Gastrocnemius medialis (tissue), 4 donors: ENCODE measurements at regions not wholly inside any gene's neighbourhood (a gene's known extent, or its start where the extent isn't known, plus 50 kb on each side); places are given as distances from the start of the nearest gene placed in this dataset.
"Not testable (repeated sequence)": the region's sequence is repeated elsewhere in the genome, so short reads cannot be mapped to it uniquely, and the experiment has no call there.

Experiments
- ATAC-seq, 2 donors: fragments of 150-250 bp; one replicate each; pipeline ENCODE4 v1.9.1; 2016
- DNase-seq, 2 donors: peaks; one replicate each; pipeline ENCODE4 v3.0.0-alpha.2; 2019
- H3K27ac ChIP-seq, 4 donors: fragments of 200-600 bp; sonication (generic); 1 replicate in 1 of 4; 2 replicates in 3 of 4; pipeline ENCODE4 v1.5.1; 2016 to 2018; ENCODE audit warnings: mild to moderate bottlenecking in 2 of 4, moderate library complexity in 1 of 4
- H3K27me3 ChIP-seq, 3 donors: fragments of 200-600 bp; sonication (generic) in 2 of 3; 1 replicate in 1 of 3; 2 replicates in 2 of 3; pipeline versions ENCODE4 v1.5.1 to v1.6.0; 2016 to 2019; ENCODE audit warnings: mild to moderate bottlenecking in 1 of 3, moderate library complexity in 1 of 3
- H3K36me3 ChIP-seq, 2 donors: fragments of 200-600 bp; sonication (generic) in 1 of 2; one replicate each; pipeline ENCODE4 v1.5.1; 2017 to 2018
- H3K4me1 ChIP-seq, 2 donors: fragments of 200-600 bp; sonication (generic) in 1 of 2; one replicate each; pipeline ENCODE4 v1.5.1; 2016 to 2017; ENCODE audit warnings: mild to moderate bottlenecking in 2 of 2
- H3K4me3 ChIP-seq, 4 donors: fragments of 200-600 bp; sonication (generic) in 3 of 4; 1 replicate in 1 of 4; 2 replicates in 3 of 4; pipeline ENCODE4 v1.5.1; 2016 to 2019; ENCODE audit warnings: mild to moderate bottlenecking in 2 of 4
- H3K9me3 ChIP-seq, 3 donors: fragments of 200-600 bp; sonication (generic) in 2 of 3; 1 replicate in 1 of 3; 2 replicates in 2 of 3; pipeline ENCODE4 v1.5.1; 2016 to 2019
- in situ Hi-C, 4 donors: fragments of 200-750 bp; cut with MboI; loops; one replicate each; pipeline versions ENCODE4 v1.15.0 to v1.8.0; 2017; ENCODE audit warnings: low sequenced_read_pairs in 4 of 4
- intact Hi-C: fragments of 100-400 bp; cut with DNase I; formaldehyde crosslinking; loops from one replicate; pipeline ENCODE4 v1.15.1; 2023; ENCODE audit warnings: low total_unique reads

DNA sequence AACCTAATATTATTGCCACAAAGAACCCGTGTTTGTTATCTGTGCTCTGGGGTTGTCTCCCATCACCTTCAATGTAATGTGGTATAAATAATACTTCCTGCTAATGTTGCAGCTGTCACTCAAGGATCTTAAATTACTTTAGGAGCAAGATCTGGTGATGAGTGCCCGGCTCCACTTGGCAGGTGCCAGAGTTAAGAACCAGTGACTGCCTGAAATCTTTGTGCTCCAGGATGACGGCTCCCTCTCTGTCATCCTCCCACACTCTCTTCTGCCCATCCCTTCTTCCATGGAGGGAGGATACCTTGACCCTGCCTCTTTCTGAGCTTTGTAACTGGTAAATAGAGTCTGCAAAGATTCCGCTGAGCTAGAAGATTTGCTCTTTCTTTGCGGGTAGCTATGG, 100.4 kb upstream of the SEC22B start:
- ATAC-seq, result peak; percentile 51 to 56
- intact Hi-C loops, DNase-seq, H3K4me3 ChIP-seq, H3K4me1 ChIP-seq, in situ Hi-C loops, H3K27me3 ChIP-seq, H3K27ac ChIP-seq, H3K36me3 ChIP-seq, H3K9me3 ChIP-seq: not testable (repeated sequence)

DNA sequence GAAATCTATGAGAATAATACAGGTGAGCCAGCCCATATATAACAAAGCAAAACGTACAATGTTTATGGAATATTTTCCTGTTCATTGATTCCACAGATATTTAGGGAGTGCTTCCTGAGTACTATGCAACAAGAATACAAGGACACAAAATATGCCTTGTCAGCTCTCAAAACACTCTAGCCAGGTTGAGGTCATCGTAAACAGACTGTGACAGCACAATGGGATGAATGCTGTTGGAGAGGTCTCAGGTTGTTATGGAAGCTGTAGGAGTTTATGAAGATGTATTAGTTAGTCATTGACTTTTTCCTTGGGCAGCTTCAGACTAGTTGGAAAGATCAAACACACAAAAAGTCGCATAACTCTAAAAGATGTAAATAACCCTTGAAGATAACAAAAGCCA, 98.1 kb upstream of the SEC22B start:
- H3K27me3 ChIP-seq, H3K27ac ChIP-seq, in situ Hi-C loops, intact Hi-C loops, H3K36me3 ChIP-seq, H3K4me1 ChIP-seq, ATAC-seq, DNase-seq, H3K4me3 ChIP-seq, H3K9me3 ChIP-seq: not testable (repeated sequence)

DNA sequence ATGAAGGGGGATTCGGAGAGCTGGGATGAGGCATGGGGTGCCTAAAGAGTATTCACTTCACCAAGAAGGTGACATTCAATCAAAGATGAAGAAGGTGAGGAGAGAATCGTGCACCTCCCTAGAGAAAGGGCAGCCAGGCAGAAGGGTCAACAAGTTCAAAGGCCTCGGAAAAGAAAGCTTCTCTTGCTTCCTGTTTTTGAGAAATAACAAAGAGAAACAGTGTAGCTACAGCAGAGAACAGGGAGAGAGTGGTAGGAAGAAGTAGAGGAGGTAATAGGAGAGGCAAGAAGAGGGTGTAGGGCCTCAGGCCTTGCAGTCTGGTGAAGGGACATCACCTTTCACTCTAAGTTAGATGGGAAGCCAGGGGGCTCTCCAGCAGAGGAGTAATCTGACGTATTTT, 97.0 kb upstream of the SEC22B start:
- ATAC-seq, H3K36me3 ChIP-seq, H3K4me3 ChIP-seq, intact Hi-C loops, DNase-seq, H3K27me3 ChIP-seq, in situ Hi-C loops, H3K4me1 ChIP-seq, H3K9me3 ChIP-seq: not testable (repeated sequence)
- H3K27ac ChIP-seq, result peak overlapping the region in 2 of 4 donors; percentile 60 to 65

DNA sequence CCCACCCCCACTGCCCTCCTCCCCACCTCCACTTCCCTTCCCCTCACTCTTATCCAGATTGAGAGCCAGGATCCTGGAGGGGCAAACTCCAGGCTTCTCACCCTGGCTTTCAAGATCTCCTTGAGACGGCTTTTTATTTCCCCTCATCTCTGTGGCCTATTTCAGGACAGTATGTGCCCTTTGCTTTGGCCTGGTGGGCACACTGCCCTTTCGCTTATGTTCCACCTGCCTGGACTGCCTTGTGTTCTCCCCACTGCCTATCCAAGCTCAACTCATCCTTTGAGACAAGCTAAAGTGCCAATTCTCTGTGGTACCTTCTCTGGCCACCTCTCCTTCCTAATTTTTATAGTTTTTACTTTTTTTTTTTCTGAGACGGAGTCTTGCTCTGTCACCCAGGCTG, 95.9 kb upstream of the SEC22B start:
- ATAC-seq, result peak; percentile 43 to 55
- H3K9me3 ChIP-seq, H3K4me1 ChIP-seq, intact Hi-C loops, H3K4me3 ChIP-seq, H3K36me3 ChIP-seq, in situ Hi-C loops, H3K27ac ChIP-seq, H3K27me3 ChIP-seq, DNase-seq: not testable (repeated sequence)

DNA sequence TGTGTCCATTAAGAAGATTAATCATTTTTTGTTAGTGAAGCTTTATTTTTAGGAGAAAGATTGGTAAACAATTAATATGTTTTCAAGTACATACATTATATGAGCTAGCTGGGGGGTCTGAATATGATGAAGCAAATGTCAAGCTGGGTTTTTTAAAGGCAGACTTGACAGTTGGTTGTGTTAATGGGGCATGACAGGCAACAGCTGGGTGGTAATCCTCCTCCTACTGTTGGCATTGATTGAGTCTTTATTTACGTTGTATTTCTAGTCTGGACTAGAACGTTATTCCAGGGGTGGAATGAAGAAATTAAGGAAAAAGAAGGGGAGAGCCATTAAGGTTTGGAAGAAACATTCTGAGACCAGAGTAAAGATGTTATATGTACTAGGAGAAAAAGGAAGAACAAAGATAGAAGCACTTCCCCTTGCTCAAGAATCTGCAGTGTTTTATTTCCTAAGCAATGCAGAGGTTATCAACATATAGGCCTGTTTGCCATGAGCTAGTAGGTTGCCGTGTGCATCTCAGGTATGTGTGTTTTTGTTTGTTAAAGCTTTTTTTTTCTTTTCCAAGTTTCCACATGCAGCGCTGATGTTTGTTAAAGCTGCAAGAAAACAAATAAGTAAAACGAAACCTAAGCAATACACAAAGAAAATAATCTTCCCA, 95.4 kb upstream of the SEC22B start:
- intact Hi-C loops, DNase-seq, H3K27ac ChIP-seq, H3K36me3 ChIP-seq, ATAC-seq, H3K4me1 ChIP-seq, H3K9me3 ChIP-seq, in situ Hi-C loops, H3K27me3 ChIP-seq, H3K4me3 ChIP-seq: not testable (repeated sequence)

DNA sequence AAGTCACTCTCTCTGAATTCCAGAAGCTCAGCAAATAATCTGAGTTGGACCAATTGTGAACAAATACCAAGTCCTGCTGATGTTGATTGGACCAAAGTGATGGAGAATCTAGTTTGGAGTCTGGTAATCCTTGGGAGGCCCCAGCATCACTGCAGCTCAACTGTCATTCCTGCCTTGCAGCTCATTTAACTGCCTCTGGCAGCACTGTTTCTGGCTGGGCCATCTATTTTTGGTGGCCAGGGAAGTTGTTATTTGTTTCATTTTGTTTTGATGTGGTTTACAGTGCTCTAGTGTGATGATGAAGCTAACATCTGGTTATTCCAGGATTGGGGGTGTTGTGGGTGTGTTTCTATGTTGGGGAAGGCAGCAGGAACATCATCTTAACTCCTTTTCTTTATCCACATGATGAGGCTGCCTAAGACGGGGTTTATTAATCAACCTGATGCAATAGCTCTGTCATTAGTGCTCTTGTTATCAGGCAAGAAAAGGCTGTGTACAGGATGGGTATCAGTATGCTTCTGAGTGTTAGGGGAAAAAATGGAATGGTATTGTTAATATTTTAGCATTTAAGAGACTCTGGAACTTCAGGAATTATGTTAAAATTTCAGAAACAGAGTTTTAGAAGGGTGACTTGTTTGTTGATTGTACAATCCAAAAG, 91.7 kb upstream of the SEC22B start:
- in situ Hi-C loops, H3K36me3 ChIP-seq, H3K9me3 ChIP-seq, intact Hi-C loops, H3K4me3 ChIP-seq, H3K27me3 ChIP-seq, H3K4me1 ChIP-seq, H3K27ac ChIP-seq: not testable (repeated sequence)
- DNase-seq, result peak in 1 of 2 donors; percentile 20
- peak; percentile 8 to 40 for ATAC-seq

DNA sequence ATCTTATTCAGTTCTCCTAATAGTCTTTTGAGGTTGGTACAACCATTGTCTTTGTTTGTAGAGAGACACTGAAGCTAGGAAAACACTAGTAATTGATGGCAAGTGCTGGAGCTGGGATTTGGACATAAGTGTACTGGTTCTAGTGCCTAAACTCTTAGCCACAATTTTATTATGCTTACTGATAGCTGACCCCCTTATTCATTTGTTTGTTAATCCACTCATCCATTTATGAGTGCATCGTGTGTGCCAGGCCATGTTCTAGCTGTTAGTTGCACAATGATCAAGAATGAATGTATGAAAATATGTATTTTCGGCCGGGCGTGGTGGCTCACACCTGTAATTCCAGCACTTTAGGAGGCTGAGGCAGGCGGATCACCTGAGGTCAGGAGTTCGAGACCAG, 88.2 kb upstream of the SEC22B start:
- H3K27ac ChIP-seq, H3K27me3 ChIP-seq, ATAC-seq, intact Hi-C loops, H3K9me3 ChIP-seq, DNase-seq, H3K4me1 ChIP-seq, in situ Hi-C loops, H3K36me3 ChIP-seq, H3K4me3 ChIP-seq: not testable (repeated sequence)

DNA sequence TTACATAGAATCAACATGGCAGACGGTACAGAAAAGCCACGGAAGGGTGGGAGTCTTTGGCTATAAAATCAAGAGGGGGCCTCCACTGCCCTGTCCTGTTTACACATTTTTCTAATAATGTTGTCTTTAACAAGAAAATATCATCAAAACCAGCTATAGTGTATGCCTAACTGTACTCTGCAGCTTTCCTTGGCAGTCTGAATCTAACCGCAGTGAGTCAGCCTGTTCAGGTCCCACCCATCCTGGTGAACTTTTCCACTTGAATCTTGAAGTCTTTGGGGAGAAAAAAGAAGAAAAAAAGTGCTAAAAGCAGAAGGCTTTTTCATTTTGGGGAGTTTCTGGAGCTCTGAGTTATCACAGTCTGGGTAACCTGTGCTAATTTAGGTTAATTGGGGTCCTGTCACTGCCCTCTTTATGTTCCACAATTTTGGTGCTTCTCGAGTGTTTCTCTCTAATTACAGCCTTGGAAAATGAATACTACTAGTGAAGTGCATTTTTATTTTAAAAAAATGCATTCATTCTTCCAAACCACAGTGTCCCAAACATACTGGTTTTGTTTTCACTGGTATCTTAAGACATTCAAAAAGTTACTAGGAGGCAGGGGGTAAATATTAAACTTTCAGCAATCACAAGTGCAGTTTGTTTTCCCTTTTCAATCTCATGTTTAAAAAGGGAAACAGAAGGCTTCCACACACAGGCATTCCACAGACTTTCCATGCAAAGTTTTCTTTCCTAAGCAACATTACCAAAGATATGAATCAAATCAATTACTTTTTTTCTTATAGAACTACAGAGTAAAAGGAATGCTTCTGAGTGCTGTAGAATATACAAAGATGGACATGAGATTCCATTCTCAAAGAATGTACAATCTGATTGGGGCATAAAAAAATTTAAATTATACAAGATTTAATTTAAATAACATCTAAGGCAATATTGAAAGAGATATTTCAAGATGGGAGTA, 86.8 kb upstream of the SEC22B start:
- H3K27me3 ChIP-seq, in situ Hi-C loops, H3K36me3 ChIP-seq, H3K27ac ChIP-seq, H3K9me3 ChIP-seq, H3K4me1 ChIP-seq, H3K4me3 ChIP-seq, DNase-seq, intact Hi-C loops: not testable (repeated sequence)
- ATAC-seq, result peak; percentile 41 to 54

DNA sequence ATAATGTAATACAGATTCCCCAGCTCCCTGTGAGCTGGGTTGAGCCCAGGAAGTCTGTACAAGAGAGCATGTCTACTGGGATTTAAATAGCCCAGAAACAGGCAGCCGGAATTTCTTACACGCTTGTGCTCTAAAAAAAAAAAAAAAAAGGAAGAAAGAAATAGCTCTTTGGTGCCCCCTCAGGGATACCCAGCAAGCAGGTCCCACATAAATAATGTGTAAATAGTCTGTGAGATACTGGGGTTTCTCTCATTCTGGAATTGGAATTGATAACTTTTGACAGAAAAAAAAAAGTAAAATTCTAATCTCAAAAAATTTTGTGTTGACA, 81.4 kb upstream of the SEC22B start:
- H3K27ac ChIP-seq, intact Hi-C loops, H3K4me3 ChIP-seq, in situ Hi-C loops, H3K36me3 ChIP-seq, DNase-seq, H3K9me3 ChIP-seq, H3K4me1 ChIP-seq, H3K27me3 ChIP-seq: not testable (repeated sequence)
- peak in 1 of 2 donors; percentile 39 for ATAC-seq

DNA sequence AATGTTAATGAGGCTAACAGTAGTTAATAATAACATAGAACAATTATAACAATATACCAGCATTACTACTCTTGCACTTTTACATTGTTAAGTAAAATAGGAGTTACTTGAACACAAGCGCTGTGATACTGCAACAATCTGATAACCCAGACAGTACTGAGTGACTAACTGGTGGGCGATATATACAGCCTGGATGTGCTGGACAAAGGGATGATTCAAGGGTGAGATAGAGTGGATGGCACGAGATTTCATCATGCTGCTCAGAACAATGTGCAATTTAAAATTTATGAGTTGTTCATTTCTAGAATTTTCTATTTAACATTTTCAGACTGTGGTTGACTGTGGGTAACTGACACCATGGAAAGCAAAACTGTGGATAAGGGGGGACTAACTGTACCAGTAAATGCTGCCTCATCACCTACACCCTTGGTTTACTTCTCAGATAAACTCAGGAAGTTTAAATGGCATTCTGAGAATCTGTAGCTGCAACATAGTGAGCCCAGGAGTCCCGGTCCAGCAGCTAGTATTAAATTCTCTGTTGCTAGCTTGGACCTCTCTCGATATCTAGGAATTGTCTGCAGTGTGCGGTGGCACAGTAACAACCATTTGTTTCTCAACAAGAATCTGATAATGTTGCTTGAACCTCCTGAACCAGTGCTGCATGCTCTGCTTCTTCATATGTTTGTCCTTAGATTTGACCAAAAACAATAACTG, 80.9 kb upstream of the SEC22B start:
- DNase-seq, intact Hi-C loops, in situ Hi-C loops, H3K9me3 ChIP-seq, H3K4me3 ChIP-seq, H3K4me1 ChIP-seq, H3K36me3 ChIP-seq, H3K27ac ChIP-seq, H3K27me3 ChIP-seq: not testable (repeated sequence)
- ATAC-seq, result peak in 1 of 2 donors; percentile 6

DNA sequence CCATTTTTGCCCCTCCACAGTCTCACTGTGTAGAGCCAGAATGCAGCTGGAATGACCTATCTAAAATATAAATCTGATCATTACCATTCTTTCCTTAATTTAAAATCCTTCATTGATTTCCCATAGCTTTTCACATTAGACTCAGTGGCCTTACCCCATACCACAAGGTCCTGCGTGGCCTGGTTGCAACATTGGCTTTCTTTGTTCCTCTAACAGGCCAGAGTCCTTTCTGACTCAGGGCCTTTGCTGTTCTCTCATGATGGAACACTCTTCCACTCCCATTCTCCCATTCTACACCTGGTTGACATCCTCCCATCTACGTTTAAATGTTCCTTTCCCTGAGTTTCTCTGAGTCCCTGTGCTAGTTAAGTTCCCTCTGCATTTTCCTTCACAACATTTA, 74.4 kb upstream of the SEC22B start:
- H3K4me1 ChIP-seq, H3K36me3 ChIP-seq, ATAC-seq, H3K9me3 ChIP-seq, in situ Hi-C loops, DNase-seq, H3K4me3 ChIP-seq, H3K27me3 ChIP-seq, intact Hi-C loops, H3K27ac ChIP-seq: not testable (repeated sequence)
